ENCODE measurements at regions not wholly inside any gene's neighbourhood (a gene's known extent, or its start where the extent isn't known, plus 50 kb on each side); places are given as distances from the start of the nearest gene placed in this dataset.
A peak's percentile ranks its signal among the peaks of the same experiment; 100 is the strongest.

DNA sequence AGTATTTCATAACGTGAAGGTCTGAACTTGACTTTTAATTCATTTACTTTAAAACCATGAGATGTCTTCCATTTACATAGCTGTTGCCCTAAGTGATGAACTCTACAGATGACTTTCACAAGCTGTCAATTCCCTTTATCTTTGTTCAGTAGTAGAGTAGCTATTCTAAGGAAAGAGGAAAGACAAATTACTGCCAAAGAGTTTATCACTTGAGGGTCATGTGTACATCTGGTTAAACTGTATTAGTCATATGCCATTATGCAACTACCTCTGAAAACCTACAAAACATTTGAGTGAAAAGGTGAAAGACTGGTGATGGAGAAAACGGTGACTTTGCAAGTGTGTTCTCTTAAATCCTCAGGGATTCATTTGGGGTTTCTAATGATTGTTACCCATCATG is 763.9 kb downstream of the TMEM182 start:
- no peak for DNase-seq

DNA sequence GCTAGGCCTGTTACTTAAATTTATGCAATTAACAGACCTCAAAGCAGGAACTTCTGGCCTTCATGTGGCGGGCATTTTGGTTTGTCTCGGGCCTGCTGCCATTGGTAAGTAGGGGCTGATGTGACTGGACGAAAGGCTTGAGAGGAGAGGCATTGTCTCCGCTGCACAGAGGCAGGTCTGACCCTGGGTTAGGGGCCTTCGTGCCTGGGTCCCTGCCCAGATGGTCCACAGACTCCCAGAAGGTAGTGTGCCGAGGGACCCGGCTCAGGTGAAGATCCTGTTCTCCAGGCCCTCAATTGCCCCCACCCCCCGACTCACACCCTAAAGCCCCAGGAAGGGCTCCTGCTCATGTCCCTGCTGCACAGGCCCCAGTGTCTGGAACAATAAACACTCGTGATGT is 764.9 kb downstream of the TMEM182 start:
- no peak for DNase-seq

DNA sequence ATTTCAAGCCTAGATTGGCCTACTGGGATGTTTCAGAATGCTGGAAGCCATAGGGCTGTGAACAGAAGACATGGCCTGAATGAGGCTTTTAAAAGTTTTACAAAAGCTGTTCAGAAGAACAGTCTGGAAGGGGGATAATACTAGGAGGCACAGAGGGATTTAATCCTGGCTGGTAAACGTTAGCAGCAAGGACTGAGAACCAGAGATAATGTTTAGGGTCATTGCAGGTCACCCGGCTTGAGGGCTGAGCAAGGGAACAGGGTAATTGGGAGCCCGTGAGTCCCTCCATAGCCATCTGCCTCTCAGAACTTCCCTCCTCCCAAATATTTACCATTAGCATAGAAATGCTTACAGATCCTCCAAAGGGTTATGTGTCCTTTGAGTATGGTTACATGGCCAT is 765.4 kb downstream of the TMEM182 start:
- DNase-seq = no peak

DNA sequence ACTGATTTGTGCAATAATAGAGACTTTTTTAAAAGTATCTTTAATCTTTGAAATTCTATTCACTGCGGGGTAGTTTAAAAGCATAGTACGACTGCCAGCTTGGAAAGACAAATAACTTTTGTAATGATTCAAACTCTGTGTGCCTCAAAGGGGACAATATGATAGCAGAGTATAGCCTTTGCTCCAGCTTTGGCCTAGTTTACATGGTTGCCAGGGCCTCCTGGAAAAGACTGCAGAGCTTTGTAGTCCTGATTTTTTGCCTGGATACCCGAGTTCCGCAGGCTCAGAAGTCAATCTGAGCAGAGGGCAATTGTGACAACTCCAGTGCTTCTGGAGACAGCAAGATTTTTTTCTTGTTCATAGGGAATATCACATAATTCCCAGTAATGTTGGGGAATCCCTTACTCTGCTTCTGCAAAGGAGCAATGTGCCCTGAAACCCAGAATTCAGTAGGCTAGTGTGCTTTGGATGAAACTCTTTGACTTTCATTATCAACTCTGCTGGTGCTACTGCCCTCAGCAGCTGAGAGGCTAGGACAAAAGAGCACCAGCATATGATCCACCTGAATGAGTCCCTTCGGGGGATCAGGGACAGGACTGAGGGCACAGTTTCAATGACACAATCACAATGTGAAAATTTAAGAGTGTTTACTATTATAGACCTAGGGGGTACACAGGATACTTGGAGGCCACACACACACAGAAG is 768.1 kb downstream of the TMEM182 start:
- DNase-seq = no peak

DNA sequence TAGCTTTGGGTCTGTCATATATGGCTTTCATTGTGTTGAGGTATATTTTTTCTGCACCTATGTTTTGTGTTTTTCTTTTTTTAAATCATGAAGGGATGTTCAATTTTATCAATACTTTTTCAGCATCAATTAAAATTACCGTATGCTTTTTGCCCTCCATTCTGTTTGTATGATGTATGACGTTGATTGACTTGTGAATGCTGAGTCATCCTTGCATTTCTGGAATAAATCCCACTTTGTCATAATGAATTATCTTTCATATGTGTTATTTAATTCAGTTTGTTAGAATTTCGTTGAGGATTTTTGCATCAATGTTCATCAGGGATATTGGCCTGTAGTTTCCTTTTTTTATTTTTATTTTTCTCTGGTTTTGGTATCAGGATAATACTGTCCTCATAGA is 790.9 kb downstream of the TMEM182 start:
- DNase-seq = no peak

DNA sequence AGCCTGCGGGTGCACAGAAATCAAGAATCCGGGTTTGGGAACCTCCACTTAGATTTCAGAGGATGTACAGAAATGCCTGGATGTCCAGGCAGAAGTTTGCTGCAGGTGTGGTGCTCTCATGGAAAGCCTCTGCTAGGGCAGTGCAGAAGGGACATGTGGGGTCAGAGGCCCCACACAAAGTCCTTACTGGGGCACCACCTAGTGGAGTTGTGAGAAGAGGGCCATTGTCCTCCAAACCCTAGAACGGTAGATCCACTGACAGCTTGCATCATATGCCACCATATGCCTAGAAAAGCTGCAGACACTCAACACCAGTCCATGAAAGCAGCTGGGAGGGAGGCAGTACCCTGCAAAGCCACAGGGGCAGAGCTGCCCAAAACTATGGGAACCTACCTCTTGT is 833.0 kb downstream of the TMEM182 start:
- no peak for DNase-seq

DNA sequence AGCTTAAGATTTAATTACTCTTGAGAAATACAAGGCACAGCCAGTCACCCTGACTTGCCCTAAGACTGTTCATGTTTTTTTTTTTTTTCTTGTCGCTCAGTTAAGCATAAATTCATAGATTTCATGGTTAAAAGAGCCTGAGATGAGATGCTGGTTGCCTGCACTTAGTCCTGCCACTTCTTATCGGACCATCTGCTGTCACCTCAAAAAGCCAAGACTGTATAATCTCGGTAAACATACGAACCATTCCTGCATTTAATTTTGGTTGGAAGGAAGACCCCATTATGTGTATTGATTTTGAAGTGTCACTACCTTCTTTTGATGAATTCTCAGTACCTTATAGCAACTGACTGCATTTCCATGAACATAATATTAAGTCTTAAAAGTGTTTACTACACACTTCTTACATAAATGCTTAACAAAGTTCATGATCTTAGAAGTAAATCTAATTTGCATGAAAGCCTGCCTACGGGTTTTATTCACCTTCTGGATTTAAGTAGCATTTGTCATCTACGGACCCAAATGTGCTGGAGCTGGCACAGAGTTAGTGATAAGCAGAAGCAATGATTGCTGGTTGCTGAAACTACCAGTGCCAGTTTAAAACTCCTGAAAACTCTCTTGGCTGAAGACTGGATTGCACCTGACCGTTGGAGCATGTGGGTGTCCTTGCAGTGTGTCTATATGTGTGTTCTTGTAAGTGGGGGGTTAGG is 843.4 kb downstream of the TMEM182 start:
- DNase-seq = no peak

DNA sequence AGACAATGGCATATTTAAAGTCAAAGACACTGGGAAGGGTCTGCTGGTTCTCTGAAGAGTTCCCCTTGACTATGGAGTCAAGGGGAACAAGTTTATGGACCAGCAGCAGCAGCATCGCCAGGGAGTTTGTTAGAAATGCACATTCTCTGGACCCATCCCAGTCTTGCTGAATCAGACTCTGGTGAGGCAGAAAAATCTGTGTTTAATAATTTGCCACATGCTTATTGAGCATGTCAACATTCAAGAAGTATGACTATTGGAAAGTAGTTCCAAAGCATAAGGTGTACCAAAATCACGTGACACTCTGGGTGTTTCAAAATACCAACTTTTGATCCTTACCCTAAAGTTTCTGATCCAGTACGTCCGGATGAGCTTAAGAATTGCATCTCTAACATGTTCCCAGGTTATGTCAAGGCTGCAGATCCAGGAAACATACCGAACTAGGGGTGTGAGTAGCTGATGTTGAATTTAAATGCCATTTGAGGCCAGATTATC is 853.8 kb downstream of the TMEM182 start:
- DNase-seq = no peak

DNA sequence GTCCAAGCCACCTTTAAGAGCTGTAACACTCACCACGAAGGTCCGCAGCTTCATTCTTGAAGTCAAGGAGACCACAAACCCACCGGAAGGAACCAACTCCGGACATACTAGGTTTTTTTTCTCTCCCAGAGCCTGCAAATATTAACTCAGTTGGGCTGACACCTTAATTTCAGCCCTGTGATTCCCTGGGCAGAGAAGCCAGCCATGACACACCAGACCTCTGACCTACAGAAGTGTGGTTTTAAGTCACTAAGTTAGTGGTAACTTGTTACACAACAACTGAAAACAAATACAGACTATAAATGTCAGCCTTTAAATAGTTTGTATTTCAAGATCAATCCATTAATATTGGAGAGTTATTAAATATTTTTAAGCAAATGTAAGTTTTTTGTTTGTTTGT is 855.1 kb downstream of the TMEM182 start:
- DNase-seq = no peak

DNA sequence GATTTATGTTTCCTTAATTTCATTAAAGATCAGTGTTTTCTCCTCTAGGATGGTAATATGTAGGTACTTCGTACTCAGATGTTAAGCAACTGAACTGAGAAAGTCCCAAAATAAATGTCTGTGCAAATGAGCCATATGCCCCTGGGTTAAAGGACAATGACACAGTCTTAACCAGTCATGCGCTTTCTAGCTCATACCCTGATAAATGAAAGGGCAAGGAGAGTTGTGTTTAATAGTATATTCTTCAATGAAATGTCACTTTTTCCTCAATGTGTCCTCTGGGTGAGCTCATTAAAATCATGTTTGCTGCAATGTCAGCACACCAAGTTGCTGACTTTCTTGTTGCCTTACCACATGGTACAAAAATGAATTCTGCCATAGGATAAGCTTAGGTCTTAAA is 856.3 kb downstream of the TMEM182 start:
- no peak for DNase-seq

DNA sequence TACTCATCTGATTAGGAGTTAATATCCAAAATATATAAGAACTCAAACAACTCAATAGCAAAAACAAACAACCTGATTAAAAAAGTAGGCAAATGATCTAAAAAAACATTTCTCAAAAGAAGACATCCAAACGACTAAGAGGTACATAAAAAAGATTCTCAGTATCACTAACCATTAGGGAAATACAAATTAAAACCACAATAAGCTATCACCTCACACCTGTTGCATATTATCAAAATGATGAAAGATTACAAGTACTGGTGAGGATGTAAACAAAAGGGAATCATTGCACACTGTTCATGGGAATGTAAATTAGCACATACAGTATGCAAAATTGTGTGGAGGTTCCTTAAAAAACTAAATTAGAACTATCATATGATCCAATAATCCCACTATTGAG is 865.5 kb downstream of the TMEM182 start:
- no peak for DNase-seq

DNA sequence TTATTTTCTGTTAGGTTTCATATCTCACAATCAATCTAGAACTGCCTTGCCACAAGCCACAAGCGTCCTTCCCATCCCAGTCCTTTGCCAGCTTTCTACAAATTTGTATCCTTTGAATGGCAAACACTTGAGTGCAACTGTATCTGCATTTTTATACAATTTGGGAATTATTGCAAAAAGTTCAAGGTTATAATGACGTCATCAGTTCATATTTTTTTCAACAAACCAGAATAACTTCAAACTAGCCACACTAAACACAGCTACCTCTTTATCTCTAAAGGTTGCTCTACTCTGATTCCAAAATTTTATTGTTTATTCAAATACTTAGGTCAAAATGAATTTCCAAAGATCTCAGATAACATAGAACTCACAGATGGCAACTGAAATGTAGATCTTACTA is 877.1 kb downstream of the TMEM182 start:
- no peak for DNase-seq

DNA sequence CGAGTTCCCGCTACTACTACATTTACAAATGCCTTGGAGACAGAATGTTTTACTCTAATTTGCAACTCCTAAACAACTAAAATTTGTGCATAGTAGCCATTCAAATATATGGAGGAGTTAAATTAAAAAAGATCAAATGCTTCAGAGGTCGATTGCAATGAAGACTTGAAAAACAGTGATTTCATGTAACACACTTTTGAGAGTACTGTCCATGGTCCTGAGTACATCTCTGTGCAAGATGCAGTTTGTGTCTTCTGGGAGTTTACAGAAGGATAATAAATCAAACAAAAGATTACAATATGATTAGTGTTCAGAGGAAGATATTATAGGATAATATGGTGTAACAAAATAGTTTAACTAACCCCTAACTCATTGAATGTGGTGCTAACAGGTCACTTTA is 894.7 kb downstream of the TMEM182 start:
- DNase-seq = no peak

DNA sequence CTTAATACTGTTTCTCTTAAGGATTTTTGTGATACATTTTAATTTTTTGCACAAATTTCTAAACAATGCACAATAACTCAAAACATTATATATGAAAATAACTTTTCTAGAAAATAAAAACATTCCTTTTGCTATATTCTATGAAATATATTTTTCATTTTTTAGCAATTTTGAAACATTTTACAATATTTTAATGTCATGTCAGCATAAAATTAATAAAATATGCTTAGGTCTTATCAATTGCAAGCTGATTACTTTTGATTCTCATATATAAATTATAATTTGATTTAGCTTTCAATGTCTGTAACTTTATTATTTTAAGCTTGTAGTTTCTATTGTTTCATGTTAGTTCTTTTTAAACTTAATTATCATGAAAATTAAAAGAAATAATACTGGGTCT is 898.7 kb downstream of the TMEM182 start:
- DNase-seq = no peak

DNA sequence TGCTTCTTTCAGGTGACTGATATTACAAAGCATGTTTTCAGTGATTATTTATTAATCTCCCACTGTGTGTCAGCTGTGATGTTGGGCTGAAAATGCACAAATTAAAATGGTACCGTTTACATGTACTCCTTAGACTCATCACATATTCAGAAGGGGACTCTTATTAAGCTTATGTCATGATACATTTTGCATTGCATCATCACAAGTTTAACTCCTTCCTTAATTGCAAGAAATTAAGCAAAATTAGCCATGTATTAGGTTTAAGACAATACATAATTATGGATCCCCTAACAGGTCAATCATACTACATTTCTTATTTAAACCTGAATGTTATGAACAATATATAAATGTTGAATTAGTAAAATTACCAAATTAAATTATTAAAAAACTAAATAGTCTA is 899.1 kb downstream of the TMEM182 start:
- DNase-seq = peak in 1 of 3 experiments; percentile 37

DNA sequence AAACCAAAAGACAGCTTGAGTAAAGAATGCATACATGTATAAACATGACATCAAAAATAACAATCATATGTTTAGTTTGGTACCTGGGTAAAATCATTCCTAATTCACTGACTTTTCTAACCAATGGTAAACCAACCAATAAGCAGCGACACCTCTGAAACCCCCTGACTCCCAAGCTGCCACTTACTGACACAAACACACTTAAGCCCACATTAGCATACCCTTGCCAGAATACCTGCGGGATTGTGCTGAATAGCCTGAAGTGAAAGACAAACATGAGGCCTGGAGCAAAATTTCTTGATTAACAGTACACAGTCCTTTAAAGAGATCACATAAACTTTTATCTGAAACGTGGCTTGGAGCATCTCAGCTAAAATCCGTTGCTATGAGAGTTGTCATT is 902.9 kb downstream of the TMEM182 start:
- DNase-seq = no peak

DNA sequence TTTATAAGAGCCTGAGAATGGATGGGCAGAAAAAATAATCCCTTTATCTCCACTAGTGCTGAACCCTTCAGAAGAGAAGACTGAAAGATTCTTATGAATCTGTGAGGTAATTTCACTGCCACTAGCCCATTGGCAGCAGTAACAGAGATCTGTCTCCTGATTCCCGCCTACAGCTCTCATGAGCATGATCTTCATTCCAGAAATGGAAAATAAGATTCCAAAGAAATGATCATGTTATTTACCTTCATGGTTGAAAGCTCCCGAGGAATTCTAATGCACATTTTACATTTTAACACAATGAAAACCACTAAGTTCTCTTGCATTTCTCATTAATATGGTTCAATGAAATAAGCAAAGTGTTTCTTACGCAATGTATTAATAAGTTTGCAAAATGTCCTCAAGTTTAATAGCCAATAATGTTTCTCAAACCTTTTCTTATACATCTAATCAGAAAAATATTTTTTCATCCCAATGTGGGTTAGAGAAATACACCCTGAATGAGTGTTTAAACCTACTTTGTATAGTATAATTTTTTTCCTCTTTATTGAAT is 905.6 kb downstream of the TMEM182 start:
- no peak for DNase-seq

DNA sequence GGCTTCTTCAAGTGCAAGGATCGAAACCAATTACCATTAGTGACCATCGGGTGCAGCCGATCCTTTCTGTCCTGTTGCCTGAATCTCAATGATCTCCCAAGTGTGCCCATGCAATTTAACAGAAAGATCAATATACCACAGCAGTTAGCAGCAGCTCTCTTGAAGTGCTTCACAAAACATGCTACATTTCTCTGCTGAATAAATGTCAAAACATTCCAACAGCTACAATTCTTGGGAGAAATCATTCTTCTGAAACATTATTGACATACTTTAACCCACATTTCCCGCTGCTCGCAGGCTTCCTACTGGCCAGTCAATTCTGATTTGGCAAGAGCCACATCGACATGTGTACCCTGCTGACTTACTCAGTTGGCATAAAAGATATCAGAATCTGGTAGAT is 907.7 kb downstream of the TMEM182 start:
- no peak for DNase-seq
